ENCODE measurements at regions not wholly inside any gene's neighbourhood (a gene's known extent, or its start where the extent isn't known, plus 50 kb on each side); places are given as distances from the start of the nearest gene placed in this dataset.
"Not testable (repeated sequence)": the region's sequence is repeated elsewhere in the genome, so short reads cannot be mapped to it uniquely, and the experiment has no call there.

- DNase-seq: no peak
Observed at GRCh38 chr4:127509155-127509554, 123.6 kb upstream of the INTU start.

- not testable (repeated sequence) for DNase-seq
Observed at GRCh38 chr4:127512672-127513071, 120.1 kb upstream of the INTU start.

GRCh38 chr4:127515259-127515658, 117.5 kb upstream of the INTU start:
- not testable (repeated sequence) for DNase-seq

GRCh38 chr4:127518046-127518445, 114.7 kb upstream of the INTU start:
- no peak for DNase-seq

- DNase-seq: no peak
Observed at GRCh38 chr4:127521463-127521862, 111.3 kb upstream of the INTU start.

GRCh38 chr4:127523369-127523768, 109.4 kb upstream of the INTU start:
- no peak for DNase-seq

- DNase-seq: no peak
Observed at GRCh38 chr4:127525608-127526007, 107.1 kb upstream of the INTU start.

- no peak for DNase-seq
Observed at GRCh38 chr4:127528302-127528701, 104.5 kb upstream of the INTU start.

- DNase-seq: not testable (repeated sequence)
Observed at GRCh38 chr4:127529879-127530278, 102.9 kb upstream of the INTU start.

GRCh38 chr4:127533028-127533700, 99.6 kb upstream of the INTU start:
- no peak for DNase-seq

- DNase-seq: no peak
Observed at GRCh38 chr4:127534041-127534825, 98.5 kb upstream of the INTU start.

GRCh38 chr4:127538016-127538415, 94.7 kb upstream of the INTU start:
- DNase-seq: no peak

GRCh38 chr4:127540497-127541025, 92.2 kb upstream of the INTU start:
- DNase-seq: no peak

- no peak for DNase-seq
Observed at GRCh38 chr4:127545271-127545670, 87.5 kb upstream of the INTU start.

GRCh38 chr4:127548990-127549925, 83.5 kb upstream of the INTU start:
- DNase-seq: no peak

- DNase-seq: no peak
Observed at GRCh38 chr4:127555106-127555505, 77.7 kb upstream of the INTU start.

GRCh38 chr4:127558088-127558487, 74.7 kb upstream of the INTU start:
- no peak for DNase-seq

GRCh38 chr4:127558489-127559407, 74.0 kb upstream of the INTU start:
- no peak for DNase-seq

- no peak for DNase-seq
Observed at GRCh38 chr4:127559981-127560380, 72.8 kb upstream of the INTU start.

GRCh38 chr4:127560755-127561154, 72.0 kb upstream of the INTU start:
- no peak for DNase-seq
